ENCODE measurements at regions not wholly inside any gene's neighbourhood (a gene's known extent, or its start where the extent isn't known, plus 50 kb on each side); places are given as distances from the start of the nearest gene placed in this dataset.

- intact Hi-C loops (cut with DNase I), result no loop called here
- Histone ChIP-seq H3K27me3 (no peaks in the 10 kb centered on the region), H3K36me3 (no peaks in the 10 kb centered on the region), H3K27ac (no peak overlapping the region), H3K4me3 (no peak overlapping the region), H3K4me1 (peaks cover 27% of the 10 kb centered on the region), H3K9me3 (no peaks in the 10 kb centered on the region)
- DNase-seq (ENCODE audit: extremely low spot score in 2 of 2), result no peak
- TF ChIP-seq CTCF (IDR thresholded peaks at IDR 0.05) (no peak), POLR2AphosphoS5 (IDR thresholded peaks at IDR 0.05; ENCODE audit: insufficient read depth in 1 of 2, low read depth in 1 of 2) (no peak), POLR2A (IDR thresholded peaks at IDR 0.05) (no peak)
These were observed 122.4 kb downstream of the TES start for GRCh38 chr7:116332766-116333165.

DNA sequence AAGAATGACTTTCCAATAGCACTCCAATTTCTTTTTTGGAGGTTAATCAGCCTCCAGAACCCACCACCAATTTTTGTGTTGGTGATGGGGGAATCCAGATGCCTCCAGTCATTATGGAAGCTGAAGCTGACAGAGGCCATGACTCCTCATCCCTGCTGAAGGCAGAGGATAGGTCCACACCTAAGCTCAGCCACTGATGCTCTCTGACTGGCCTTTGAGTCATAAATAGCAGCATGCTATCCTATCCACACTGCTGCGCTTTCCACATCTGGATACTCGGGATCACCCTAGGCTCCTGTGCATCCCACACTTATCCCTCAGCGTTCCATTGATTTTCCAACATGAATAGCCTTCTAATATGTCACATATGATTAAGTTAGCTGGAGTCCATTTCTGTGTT, 124.2 kb downstream of the TES start:
- Histone ChIP-seq H3K9me3 (no peaks in the 10 kb centered on the region), H3K27ac (no peak overlapping the region), H3K4me3 (no peak overlapping the region), H3K27me3 (no peaks in the 10 kb centered on the region), H3K36me3 (no peaks in the 10 kb centered on the region), H3K4me1 (peaks cover 32% of the 10 kb centered on the region)
- TF ChIP-seq CTCF (IDR thresholded peaks at IDR 0.05) (no peak), POLR2A (IDR thresholded peaks at IDR 0.05) (no peak), POLR2AphosphoS5 (IDR thresholded peaks at IDR 0.05; ENCODE audit: insufficient read depth in 1 of 2, low read depth in 1 of 2) (no peak)
- intact Hi-C loops (cut with DNase I), result no loop called here
- DNase-seq (ENCODE audit: extremely low spot score in 2 of 2), result no peak

GRCh38 chr7:116337018-116337417, 126.7 kb downstream of the TES start:
- Histone ChIP-seq H3K9me3 (no peaks in the 10 kb centered on the region), H3K27me3 (no peaks in the 10 kb centered on the region), H3K36me3 (no peaks in the 10 kb centered on the region), H3K27ac (no peak overlapping the region), H3K4me1 (peaks cover 36% of the 10 kb centered on the region), H3K4me3 (no peak overlapping the region)
- intact Hi-C loops (cut with DNase I), result no loop called here
- TF ChIP-seq POLR2AphosphoS5 (IDR thresholded peaks at IDR 0.05; ENCODE audit: insufficient read depth in 1 of 2, low read depth in 1 of 2) (no peak), POLR2A (IDR thresholded peaks at IDR 0.05) (no peak), CTCF (IDR thresholded peaks at IDR 0.05) (no peak)
- DNase-seq (ENCODE audit: extremely low spot score in 2 of 2), result no peak

DNA sequence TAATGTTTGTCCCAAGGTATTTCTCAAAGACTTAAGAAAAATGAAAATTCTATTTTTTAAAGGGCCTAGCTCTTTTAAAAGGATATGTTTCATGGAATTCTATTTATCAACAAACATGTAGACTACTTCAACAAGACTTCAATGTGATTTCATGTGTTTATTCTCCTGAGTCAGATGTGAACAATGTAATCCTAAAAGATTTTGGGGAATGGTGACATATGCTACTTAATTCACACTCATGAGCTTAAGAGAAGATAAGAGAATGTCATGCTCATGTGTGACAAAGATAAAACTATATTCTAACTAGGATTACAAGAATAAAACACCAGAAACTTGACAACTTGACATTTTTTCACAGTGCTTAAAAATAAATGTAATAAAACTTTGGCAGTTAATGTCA, 127.5 kb downstream of the TES start:
- intact Hi-C loops (cut with DNase I), result no loop called here
- TF ChIP-seq POLR2AphosphoS5 (IDR thresholded peaks at IDR 0.05; ENCODE audit: insufficient read depth in 1 of 2, low read depth in 1 of 2) (no peak), POLR2A (IDR thresholded peaks at IDR 0.05) (no peak), CTCF (IDR thresholded peaks at IDR 0.05) (no peak)
- Histone ChIP-seq H3K4me3 (no peak overlapping the region), H3K4me1 (peaks cover 35% of the 10 kb centered on the region), H3K27me3 (no peaks in the 10 kb centered on the region), H3K36me3 (no peaks in the 10 kb centered on the region), H3K27ac (no peak overlapping the region), H3K9me3 (no peaks in the 10 kb centered on the region)
- DNase-seq (ENCODE audit: extremely low spot score in 2 of 2), result no peak

DNA sequence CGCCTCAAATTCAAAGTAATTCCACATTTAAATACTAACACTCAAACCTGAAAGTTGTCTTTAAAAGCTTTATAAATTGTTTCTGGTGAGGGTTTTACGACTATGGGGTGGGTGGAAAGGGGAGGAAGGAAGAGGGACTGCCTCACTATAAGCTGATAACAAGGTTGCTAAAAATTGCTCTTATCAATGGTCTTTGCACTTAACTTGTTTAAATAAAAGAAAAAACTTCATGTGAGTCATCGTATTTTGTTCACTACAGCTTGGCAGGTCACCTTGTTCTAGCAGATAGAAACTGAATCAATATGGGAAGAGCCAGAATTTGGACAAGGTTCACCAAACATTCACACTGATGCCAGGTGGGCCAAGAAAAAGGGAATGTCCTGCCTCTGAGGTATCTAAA, 129.2 kb downstream of the TES start:
- DNase-seq (ENCODE audit: extremely low spot score in 2 of 2), result no peak
- Histone ChIP-seq H3K9me3 (no peaks in the 10 kb centered on the region), H3K36me3 (no peaks in the 10 kb centered on the region), H3K4me3 (no peak overlapping the region), H3K4me1 (peaks cover 35% of the 10 kb centered on the region), H3K27me3 (no peaks in the 10 kb centered on the region), H3K27ac (peak overlapping the region; percentile 42)
- no peak for TF ChIP-seq CTCF (IDR thresholded peaks at IDR 0.05)
- no peak for TF ChIP-seq POLR2A (IDR thresholded peaks at IDR 0.05)
- TF ChIP-seq POLR2AphosphoS5 (IDR thresholded peaks at IDR 0.05; ENCODE audit: insufficient read depth in 1 of 2, low read depth in 1 of 2), result no peak
- intact Hi-C loops (cut with DNase I), result no loop called here
